ENCODE measurements at regions not wholly inside any gene's neighbourhood (a gene's known extent, or its start where the extent isn't known, plus 50 kb on each side); places are given as distances from the start of the nearest gene placed in this dataset.

DNA sequence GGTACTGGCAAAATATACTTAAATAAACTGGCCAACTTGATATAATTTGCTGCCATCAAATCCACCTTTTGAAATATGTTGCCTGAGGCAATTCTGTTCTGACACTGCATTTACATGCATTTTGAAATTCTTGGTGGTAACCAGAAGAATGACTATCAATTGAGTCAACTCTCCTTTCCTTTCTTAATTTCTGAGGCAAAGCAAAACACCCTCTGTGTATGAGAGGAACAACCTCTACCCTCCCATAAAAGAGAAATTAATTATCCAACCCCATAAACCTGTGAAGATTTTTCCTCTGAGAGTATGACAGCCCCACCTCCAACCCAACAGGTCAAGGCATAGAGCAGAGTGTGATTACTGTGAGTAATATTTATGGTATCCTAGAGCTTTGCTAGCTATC lies 286.8 kb downstream of the NR2F1-AS1 start:
- Histone ChIP-seq H4K91ac (ENCODE audit: low read depth, low read length) (no peak overlapping the region), H3K14ac (ENCODE audit: low read length) (no peak overlapping the region), H3K4ac (ENCODE audit: low read depth, low read length) (no peak overlapping the region), H2AK5ac (ENCODE audit: low read length) (no peak overlapping the region), H4K12ac (ENCODE audit: low read depth, low read length) (no peak overlapping the region), H3K4me2 (ENCODE audit: low read length) (no peak overlapping the region), H3K79me1 (ENCODE audit: low read length) (no peaks in the 10 kb centered on the region), H2BK12ac (ENCODE audit: low read length) (no peak overlapping the region), H3K79me2 (ENCODE audit: control insufficient read depth, insufficient read depth, low read length, poor library complexity) (no peaks in the 10 kb centered on the region), H2BK5ac (ENCODE audit: low read depth, low read length, poor library complexity) (no peak overlapping the region), H3K27me3 (ENCODE audit: insufficient read depth, low read length) (no peaks in the 10 kb centered on the region), H2BK120ac (ENCODE audit: insufficient read depth, low read length, poor library complexity) (no peak overlapping the region), H3K23ac (ENCODE audit: low read length) (no peak overlapping the region), H3K4me3 (ENCODE audit: low read depth, low read length) (no peak overlapping the region), H4K8ac (ENCODE audit: low read depth, low read length) (no peak overlapping the region), H3K9ac (ENCODE audit: low read length) (no peak overlapping the region), H3K4me1 (ENCODE audit: control insufficient read depth in 1 of 2, insufficient read depth in 2 of 2, low read length in 2 of 2) (no peaks in the 10 kb centered on the region), H2AFZ (ENCODE audit: insufficient read depth, low read length, poor library complexity) (no peak overlapping the region), H3K18ac (ENCODE audit: low read length) (no peak overlapping the region), H3K36me3 (ENCODE audit: control insufficient read depth in 1 of 2, insufficient read depth in 2 of 2, low read length in 2 of 2) (no peaks in the 10 kb centered on the region), H3K27ac (ENCODE audit: low read depth, low read length) (no peak overlapping the region), H3K9me3 (ENCODE audit: insufficient read depth, low read depth, low read length) (no peaks in the 10 kb centered on the region)
- DNase-seq, result peak in 1 of 2 donors; percentile 42

GRCh38 chr5:93289942-93290341 lies 291.1 kb downstream of the NR2F1-AS1 start:
- no peak overlapping the region for H3K4ac ChIP-seq (ENCODE audit: low read depth, low read length)
- H2BK120ac ChIP-seq (ENCODE audit: insufficient read depth, low read length, poor library complexity), result no peak overlapping the region
- no peaks in the 10 kb centered on the region for H3K79me1 ChIP-seq (ENCODE audit: low read length)
- no peak overlapping the region for H4K8ac ChIP-seq (ENCODE audit: low read depth, low read length)
- H3K27ac ChIP-seq (ENCODE audit: low read depth, low read length), result no peak overlapping the region
- no peak overlapping the region for H2BK5ac ChIP-seq (ENCODE audit: low read depth, low read length, poor library complexity)
- WGBS (ENCODE audit: extremely low coverage, insufficient coverage, insufficient read length), result no CpG with 5 or more reads among the region's 2 CpGs
- no peak overlapping the region for H3K18ac ChIP-seq (ENCODE audit: low read length)
- DNase-seq, result no peak
- H3K27me3 ChIP-seq (ENCODE audit: insufficient read depth, low read length), result no peaks in the 10 kb centered on the region
- H3K4me2 ChIP-seq (ENCODE audit: low read length), result no peak overlapping the region
- no peak overlapping the region for H3K23ac ChIP-seq (ENCODE audit: low read length)
- no peaks in the 10 kb centered on the region for H3K9me3 ChIP-seq (ENCODE audit: insufficient read depth, low read depth, low read length)
- H3K36me3 ChIP-seq (ENCODE audit: control insufficient read depth in 1 of 2, insufficient read depth in 2 of 2, low read length in 2 of 2), result no peaks in the 10 kb centered on the region
- H3K4me1 ChIP-seq (ENCODE audit: control insufficient read depth in 1 of 2, insufficient read depth in 2 of 2, low read length in 2 of 2), result no peaks in the 10 kb centered on the region
- H4K12ac ChIP-seq (ENCODE audit: low read depth, low read length), result no peak overlapping the region
- H2BK12ac ChIP-seq (ENCODE audit: low read length), result no peak overlapping the region
- H2AK5ac ChIP-seq (ENCODE audit: low read length), result no peak overlapping the region
- no peak overlapping the region for H3K9ac ChIP-seq (ENCODE audit: low read length)
- H3K79me2 ChIP-seq (ENCODE audit: control insufficient read depth, insufficient read depth, low read length, poor library complexity), result no peaks in the 10 kb centered on the region
- no peak overlapping the region for H2AFZ ChIP-seq (ENCODE audit: insufficient read depth, low read length, poor library complexity)
- no peak overlapping the region for H4K91ac ChIP-seq (ENCODE audit: low read depth, low read length)
- no peak overlapping the region for H3K14ac ChIP-seq (ENCODE audit: low read length)
- H3K4me3 ChIP-seq (ENCODE audit: low read depth, low read length), result no peak overlapping the region

- Histone ChIP-seq H3K79me2 (ENCODE audit: control insufficient read depth, insufficient read depth, low read length, poor library complexity) (no peaks in the 10 kb centered on the region), H3K27me3 (ENCODE audit: insufficient read depth, low read length) (no peaks in the 10 kb centered on the region), H2AK5ac (ENCODE audit: low read length) (no peak overlapping the region), H3K9ac (ENCODE audit: low read length) (no peak overlapping the region), H3K18ac (ENCODE audit: low read length) (no peak overlapping the region), H3K27ac (ENCODE audit: low read depth, low read length) (no peak overlapping the region), H3K4me1 (ENCODE audit: control insufficient read depth in 1 of 2, insufficient read depth in 2 of 2, low read length in 2 of 2) (no peaks in the 10 kb centered on the region), H2AFZ (ENCODE audit: insufficient read depth, low read length, poor library complexity) (no peak overlapping the region), H4K12ac (ENCODE audit: low read depth, low read length) (no peak overlapping the region), H2BK12ac (ENCODE audit: low read length) (no peak overlapping the region), H3K9me3 (ENCODE audit: insufficient read depth, low read depth, low read length) (no peaks in the 10 kb centered on the region), H3K4me2 (ENCODE audit: low read length) (no peak overlapping the region), H3K36me3 (ENCODE audit: control insufficient read depth in 1 of 2, insufficient read depth in 2 of 2, low read length in 2 of 2) (no peaks in the 10 kb centered on the region), H3K79me1 (ENCODE audit: low read length) (no peaks in the 10 kb centered on the region), H3K4me3 (ENCODE audit: low read depth, low read length) (no peak overlapping the region), H3K14ac (ENCODE audit: low read length) (no peak overlapping the region), H3K23ac (ENCODE audit: low read length) (no peak overlapping the region), H2BK120ac (ENCODE audit: insufficient read depth, low read length, poor library complexity) (no peak overlapping the region), H2BK5ac (ENCODE audit: low read depth, low read length, poor library complexity) (no peak overlapping the region), H4K8ac (ENCODE audit: low read depth, low read length) (no peak overlapping the region), H3K4ac (ENCODE audit: low read depth, low read length) (no peak overlapping the region), H4K91ac (ENCODE audit: low read depth, low read length) (no peak overlapping the region)
- WGBS (ENCODE audit: extremely low coverage, insufficient coverage, insufficient read length), result no CpG with 5 or more reads among the region's 1 CpG
- no peak for DNase-seq
Observed at GRCh38 chr5:93285461-93285860, 295.6 kb downstream of the NR2F1-AS1 start.

GRCh38 chr5:93281980-93282772 lies 298.8 kb downstream of the NR2F1-AS1 start:
- Histone ChIP-seq H2AFZ (ENCODE audit: insufficient read depth, low read length, poor library complexity) (no peak overlapping the region), H4K12ac (ENCODE audit: low read depth, low read length) (no peak overlapping the region), H2BK12ac (ENCODE audit: low read length) (no peak overlapping the region), H3K4me2 (ENCODE audit: low read length) (no peak overlapping the region), H3K79me2 (ENCODE audit: control insufficient read depth, insufficient read depth, low read length, poor library complexity) (no peaks in the 10 kb centered on the region), H3K9me3 (ENCODE audit: insufficient read depth, low read depth, low read length) (no peaks in the 10 kb centered on the region), H3K14ac (ENCODE audit: low read length) (no peak overlapping the region), H4K91ac (ENCODE audit: low read depth, low read length) (no peak overlapping the region), H3K27ac (ENCODE audit: low read depth, low read length) (no peak overlapping the region), H4K8ac (ENCODE audit: low read depth, low read length) (no peak overlapping the region), H3K4me1 (ENCODE audit: control insufficient read depth in 1 of 2, insufficient read depth in 2 of 2, low read length in 2 of 2) (no peaks in the 10 kb centered on the region), H3K18ac (ENCODE audit: low read length) (no peak overlapping the region), H3K79me1 (ENCODE audit: low read length) (no peaks in the 10 kb centered on the region), H3K4me3 (ENCODE audit: low read depth, low read length) (no peak overlapping the region), H2BK120ac (ENCODE audit: insufficient read depth, low read length, poor library complexity) (no peak overlapping the region), H3K27me3 (ENCODE audit: insufficient read depth, low read length) (no peaks in the 10 kb centered on the region), H2AK5ac (ENCODE audit: low read length) (no peak overlapping the region), H3K4ac (ENCODE audit: low read depth, low read length) (no peak overlapping the region), H2BK5ac (ENCODE audit: low read depth, low read length, poor library complexity) (no peak overlapping the region), H3K9ac (ENCODE audit: low read length) (no peak overlapping the region), H3K36me3 (ENCODE audit: control insufficient read depth in 1 of 2, insufficient read depth in 2 of 2, low read length in 2 of 2) (no peaks in the 10 kb centered on the region), H3K23ac (ENCODE audit: low read length) (no peak overlapping the region)
- DNase-seq, result no peak
- no CpG with 5 or more reads among the region's 4 CpGs for WGBS (ENCODE audit: extremely low coverage, insufficient coverage, insufficient read length)
